HG02884 (cell line): ENCODE measurements at regions not wholly inside any gene's neighbourhood (a gene's known extent, or its start where the extent isn't known, plus 50 kb on each side); places are given as distances from the start of the nearest gene placed in this dataset.
"Not testable (repeated sequence)": the region's sequence is repeated elsewhere in the genome, so short reads cannot be mapped to it uniquely, and the experiment has no call there.

Experiments
- ATAC-seq: cut with Tn5 transposase; IDR thresholded peaks from one replicate; pipeline ENCODE4 v1.9.1; 2021; ENCODE audit warnings: mild to moderate bottlenecking, moderate library complexity; ENCODE audit not compliant: unreplicated experiment

DNA sequence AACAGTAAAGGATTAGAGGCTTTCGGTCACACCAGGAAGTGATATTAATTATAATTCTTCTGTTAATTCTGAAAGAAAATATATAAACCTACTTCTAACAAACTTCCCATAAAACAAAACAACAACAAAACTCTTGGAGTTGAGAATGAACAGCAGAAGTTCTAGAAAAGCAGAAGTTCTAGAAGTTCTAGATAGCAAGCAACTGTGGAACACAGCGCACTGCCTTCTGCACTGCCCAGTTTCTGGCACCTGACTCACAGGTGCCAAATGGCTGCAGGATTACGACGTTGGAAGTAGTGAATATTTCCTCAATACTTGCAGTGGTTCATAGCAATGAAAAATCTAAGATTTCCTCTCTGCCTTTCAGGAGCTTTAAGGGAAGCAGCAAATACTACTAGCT lies 132.2 kb downstream of the OR13A1 start:
- ATAC-seq, result no peak

DNA sequence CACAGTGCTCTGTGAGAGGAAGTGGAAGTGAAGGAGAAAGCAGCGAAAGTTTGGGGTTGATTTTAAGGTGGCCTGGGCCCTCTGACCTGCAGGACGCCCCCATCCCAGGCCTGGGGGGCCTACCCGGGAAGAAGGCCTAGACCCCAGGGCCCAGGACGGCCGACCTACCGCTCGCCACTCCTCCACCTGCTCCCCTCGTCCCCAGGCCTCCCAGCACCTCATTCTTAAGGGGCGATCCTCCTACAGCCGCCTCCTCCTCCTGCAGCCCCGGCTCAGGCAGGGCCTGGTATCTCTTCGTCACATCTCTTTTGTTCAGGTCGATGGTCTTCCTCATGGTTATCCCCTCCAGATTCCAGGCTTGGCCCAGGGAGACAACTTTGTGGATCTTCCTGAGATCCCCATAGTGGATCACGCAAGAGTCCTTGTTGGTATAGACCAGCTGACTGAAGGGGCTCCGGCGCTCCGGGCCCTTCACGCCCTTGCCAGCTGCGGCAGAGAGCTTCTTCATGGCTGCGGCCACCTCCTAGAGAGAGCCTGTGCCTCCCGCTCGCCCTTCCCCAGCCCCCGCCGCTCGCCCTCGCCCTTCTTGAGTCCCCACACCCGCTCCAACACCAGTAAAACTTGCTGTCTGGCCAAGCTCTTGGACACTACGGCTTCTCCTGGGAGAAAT lies 117.5 kb downstream of the OR13A1 start:
- no peak for ATAC-seq

DNA sequence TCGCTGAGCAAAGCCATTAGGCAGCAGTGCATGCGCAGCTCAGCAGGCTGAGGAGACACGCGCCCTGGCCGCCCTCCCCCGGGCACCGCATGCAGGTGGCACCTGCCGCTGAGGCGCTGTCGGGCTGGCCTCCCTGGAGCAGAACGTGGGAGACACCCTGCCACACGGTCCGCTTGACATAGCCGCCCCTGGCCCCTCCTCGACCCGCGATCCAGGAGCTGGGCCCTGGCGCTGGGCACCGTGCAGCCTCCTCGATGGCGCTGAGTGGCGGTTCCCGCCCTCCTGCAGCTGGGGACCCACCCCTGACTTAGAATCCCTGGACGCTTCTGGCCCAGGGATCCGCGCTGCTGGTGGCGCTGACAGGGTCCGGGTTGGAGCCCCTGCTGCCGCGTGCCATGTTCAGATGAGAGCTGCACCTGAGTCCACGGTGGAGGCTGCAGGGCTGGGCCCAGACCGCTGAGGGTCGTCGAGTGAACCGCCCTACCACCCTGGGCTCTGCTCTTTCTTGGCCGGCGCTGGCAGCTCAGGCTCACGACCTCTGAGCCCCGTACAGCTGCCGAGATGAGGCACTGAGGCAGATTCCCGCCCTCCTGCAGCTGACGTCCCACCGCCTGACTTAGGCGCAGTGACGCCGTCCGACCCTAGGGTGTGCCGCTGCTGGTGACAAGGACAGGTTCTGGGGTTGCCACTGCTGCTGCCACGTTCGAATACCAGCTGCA lies 116.8 kb downstream of the OR13A1 start:
- no peak for ATAC-seq

DNA sequence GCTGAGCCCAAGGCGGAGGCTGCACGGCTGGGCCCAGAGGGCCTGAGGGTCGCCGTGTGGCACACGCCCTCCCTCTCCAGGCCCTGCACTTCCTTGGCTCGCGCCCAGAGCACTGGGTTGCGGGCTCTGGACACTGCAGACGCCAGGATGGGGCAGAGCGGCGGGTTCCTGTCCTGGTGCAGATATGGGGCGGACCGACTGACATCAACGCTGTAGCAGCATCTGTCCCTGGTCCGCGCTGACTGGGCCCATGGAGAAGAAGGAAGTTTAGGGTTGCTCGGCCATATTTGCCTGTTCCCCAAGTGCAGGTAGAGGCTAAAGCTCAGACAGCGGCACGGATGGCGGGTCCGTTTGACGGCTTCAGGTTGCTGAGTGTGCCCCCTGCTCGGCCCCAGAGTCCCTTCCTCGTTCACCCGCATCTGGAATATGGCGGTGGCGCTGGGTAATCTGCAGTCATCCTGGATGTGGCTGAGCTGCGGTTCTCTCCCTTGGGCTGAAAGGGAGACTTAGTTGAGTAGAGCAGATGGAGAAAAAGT lies 116.1 kb downstream of the OR13A1 start:
- no peak for ATAC-seq

GRCh38 chr10:45201271-45201670 lies 114.1 kb downstream of the OR13A1 start:
- ATAC-seq, result no peak

DNA sequence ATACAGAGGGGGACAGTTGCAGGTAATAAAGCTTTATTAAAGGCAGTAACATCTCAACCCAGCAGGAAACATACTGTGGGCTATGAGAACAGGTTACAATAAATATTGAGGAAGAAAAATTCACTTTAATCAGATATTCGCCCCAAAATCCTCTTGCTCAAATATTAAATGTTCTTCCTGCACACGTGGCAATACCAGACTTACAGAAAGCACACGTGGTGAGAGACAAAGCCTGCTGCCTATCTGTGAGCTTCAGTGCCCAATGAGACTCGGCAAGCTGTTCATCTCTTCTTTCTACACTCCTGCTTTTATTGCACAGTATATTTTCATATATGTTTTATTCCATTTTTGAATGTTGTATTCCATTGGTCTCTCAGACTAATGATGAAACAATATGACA lies 113.2 kb downstream of the OR13A1 start:
- ATAC-seq, result no peak

- ATAC-seq, result no peak
These were observed 110.2 kb downstream of the OR13A1 start for GRCh38 chr10:45204954-45205775.

DNA sequence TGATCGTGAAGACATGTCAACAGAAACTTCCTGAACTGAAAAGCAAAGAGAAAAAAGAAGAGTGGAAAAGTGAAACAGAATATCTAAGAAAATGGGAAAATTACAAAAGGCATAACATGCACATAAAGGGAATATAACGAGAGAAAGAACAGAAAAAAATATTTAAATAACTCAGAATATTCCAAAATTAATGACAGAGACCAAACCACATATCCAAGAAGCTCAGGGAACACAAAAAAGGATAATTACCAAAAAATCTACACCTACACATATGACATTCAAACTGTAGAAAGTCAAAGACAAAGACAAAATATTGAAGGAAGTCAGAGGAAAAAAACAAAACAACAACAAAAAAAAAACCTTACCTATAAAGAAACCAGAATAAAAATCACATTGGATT lies 105.5 kb downstream of the OR13A1 start:
- no peak for ATAC-seq

GRCh38 chr10:45211576-45211975 lies 103.8 kb downstream of the OR13A1 start:
- ATAC-seq, result no peak

DNA sequence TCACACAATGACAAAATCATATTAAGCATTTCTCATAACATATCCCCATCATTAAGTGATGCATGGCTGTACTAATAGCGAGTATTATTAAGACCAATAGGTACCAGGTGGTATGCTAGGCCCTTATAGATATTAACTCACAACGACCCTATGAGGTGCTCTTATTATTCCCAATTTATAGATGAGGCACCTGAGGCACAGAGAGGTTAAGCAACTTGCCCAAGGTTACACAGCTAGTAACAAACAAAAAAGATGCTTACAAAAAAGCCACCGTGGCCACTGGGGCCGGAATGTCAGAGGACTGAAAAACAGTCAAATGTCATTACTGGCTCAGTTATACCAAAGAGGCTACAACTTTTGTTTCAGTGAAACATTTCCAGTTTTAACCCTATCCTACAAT lies 96.0 kb downstream of the OR13A1 start:
- ATAC-seq, result no peak

GRCh38 chr10:45220931-45221330 lies 94.5 kb downstream of the OR13A1 start:
- no peak for ATAC-seq

- no peak for ATAC-seq
These were observed 91.1 kb downstream of the OR13A1 start for GRCh38 chr10:45224219-45224841.

DNA sequence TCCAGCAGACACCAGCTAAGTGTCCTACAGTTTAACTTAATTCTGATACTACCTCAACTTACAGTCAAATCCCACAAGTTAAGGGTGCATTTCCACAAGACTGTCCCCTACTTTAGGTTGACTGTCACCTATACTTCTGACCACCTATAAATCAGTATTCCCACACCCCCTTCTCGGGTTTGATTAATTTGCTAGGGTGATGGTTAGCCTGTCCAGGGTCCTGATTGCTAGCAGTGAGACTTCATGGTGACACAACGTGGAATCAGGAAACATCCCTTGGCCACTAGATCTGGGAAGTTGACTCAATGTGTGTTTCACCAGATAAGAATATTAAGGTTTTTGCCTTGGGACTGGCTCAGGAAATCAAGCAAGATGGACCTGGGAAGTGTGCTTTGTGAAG lies 88.4 kb downstream of the OR13A1 start:
- ATAC-seq, result no peak

GRCh38 chr10:45227456-45227855 lies 88.0 kb downstream of the OR13A1 start:
- ATAC-seq, result no peak

GRCh38 chr10:45229823-45230222 lies 85.6 kb downstream of the OR13A1 start:
- ATAC-seq, result no peak

DNA sequence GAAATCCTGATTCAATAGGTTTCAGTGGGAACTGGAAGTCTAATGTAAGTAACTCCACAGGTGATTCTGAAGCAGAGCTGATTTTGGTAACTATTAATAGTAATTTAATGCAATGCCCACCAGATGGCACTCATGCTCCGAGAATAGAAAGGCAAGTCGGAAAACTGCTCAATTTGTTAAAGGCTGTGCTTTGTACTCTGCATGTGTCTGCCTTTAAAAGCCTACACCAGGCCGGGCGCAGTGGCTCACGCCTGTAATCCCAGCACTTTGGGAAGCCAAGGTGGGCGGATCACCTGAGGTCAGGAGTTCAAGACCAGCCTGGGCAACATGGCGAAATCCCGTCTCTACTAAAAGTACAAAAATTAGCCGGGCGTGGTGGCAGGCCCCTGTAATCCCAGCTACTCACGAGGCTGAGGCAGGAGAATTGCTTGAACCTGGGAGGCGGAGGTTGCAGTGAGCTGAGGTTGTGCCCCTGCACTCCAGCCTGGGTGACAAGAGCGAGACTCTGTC lies 80.1 kb downstream of the OR13A1 start:
- not testable (repeated sequence) for ATAC-seq

DNA sequence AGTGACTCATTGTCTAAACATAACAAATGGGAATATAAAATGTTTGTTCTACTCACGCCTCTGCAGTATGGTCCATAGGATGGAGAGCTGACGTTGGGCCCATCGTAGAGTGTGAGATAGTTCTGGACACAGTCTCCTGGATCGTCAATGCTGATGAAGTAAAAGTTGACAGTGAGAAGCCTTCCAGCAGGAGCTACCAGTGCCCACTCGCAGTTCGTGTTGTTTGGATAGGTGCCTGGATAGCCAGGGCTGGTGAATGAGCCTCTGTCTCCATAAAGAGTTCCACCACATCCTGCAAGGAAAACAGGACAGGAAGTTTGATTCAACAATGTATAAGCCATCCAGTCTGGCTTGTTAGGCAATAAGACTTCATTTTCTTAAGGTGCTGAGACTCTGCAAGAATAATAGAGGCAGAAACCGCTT lies 79.6 kb downstream of the OR13A1 start:
- ATAC-seq, result no peak

DNA sequence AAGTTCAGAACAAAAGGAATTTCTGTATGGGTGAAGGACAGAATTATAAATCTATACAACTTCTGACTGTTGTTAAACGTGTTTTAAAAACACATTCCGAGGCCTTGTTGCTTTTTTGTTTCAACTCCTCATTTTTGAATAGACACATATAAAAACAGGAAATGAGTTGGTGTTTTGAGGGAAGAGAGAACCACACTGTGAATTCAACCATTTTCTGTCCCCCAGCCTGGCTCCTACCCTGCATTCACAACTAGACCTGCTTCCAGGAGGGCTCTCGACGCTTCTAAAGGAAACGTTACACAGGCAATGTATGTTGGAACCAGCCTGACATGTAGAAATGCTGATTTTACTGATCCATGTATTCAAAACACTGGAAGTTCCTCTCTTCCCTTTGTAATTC lies 76.5 kb downstream of the OR13A1 start:
- no peak for ATAC-seq

DNA sequence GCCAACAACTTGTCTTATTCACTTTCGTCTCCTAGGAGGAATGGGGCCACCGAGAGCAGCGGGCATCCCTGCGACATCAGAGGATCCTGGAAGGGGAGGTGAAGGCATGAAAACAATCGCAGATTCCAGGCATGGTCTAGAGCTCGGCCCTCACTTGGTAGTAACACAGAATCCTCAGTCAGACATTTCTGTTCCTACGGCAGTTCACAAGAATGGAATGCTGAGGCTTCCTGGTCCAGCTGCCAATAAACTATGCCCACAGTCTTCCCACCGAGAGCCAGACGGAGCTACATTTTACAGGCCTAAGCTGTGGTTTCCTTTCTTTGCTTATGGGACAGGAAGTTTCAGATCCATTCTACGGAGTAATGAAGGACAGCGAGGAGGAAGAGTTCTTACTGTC lies 75.8 kb downstream of the OR13A1 start:
- ATAC-seq, result no peak

DNA sequence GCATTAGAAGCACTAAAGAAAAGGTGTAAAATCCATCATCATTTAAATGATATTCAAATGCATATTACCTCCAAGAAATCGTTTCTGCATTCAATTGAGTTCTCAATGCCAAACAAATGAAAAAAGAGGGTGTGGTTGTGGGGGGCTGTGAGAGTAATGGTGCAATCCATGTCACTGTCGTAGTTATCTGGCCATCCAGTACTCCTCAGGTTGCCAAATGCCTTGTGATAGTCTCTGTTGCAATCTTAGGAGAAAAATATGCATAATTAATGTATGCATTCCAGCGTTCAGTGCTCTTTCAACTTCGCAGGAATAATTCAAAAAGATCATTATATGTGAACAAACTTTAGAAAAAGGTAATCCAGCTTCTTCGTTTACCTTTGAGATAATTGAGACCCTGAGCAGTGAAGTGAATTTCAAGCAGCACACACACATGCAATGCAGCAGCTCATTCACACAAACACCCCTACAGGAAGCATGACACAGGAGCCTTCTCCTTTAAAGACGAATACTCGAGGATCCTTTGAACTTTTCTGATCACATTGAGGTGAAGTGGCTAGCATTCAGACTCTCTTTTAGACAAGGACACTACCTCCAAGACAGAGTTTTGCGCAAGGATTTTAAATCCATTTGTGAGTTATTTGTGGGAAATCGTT lies 73.4 kb downstream of the OR13A1 start:
- ATAC-seq, result no peak
